DOHH2 (cell line): ENCODE measurements at regions not wholly inside any gene's neighbourhood (a gene's known extent, or its start where the extent isn't known, plus 50 kb on each side); places are given as distances from the start of the nearest gene placed in this dataset.

Source experiments
- EZH2phosphoT487 ChIP-seq: fragments of 200-600 bp; sonication (generic); IDR thresholded peaks from 2 replicates; pipeline ENCODE4 v1.6.1; 2017; ENCODE audit warnings: borderline replicate concordance, mild to moderate bottlenecking, antibody characterized with exemption, low read length, moderate library complexity, mixed read lengths
- TF ChIP-seq, protein P1 (sequence below): fragments of 200-600 bp; sonication (generic); IDR thresholded peaks from one replicate; pipeline ENCODE4 v1.5.1; 2014; ENCODE audit warnings: antibody characterized with exemption, mild to moderate bottlenecking, low read depth, low read length; ENCODE audit not compliant: poor library complexity, severe bottlenecking

DNA sequence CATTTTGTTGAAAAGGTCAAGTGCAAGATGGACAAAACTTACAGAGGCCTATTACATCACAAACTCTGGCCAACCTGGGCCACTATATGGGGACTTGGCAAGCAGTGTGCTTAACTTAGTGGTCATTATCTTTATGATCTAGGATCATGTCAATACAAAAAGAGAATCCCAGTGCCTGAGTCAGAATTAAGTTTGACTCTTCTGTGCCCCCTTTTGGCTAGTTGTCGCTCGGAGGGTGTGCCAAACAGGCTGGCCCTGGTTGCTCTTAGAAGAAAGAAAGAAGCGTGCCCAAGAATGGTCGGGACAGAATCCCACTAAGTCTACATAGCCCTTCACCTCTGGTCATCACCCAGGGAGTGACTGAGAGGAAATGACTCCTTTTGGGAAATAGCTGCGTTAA is 100.1 kb downstream of the EIF4E start:
- TF ChIP-seq, protein P1, sequence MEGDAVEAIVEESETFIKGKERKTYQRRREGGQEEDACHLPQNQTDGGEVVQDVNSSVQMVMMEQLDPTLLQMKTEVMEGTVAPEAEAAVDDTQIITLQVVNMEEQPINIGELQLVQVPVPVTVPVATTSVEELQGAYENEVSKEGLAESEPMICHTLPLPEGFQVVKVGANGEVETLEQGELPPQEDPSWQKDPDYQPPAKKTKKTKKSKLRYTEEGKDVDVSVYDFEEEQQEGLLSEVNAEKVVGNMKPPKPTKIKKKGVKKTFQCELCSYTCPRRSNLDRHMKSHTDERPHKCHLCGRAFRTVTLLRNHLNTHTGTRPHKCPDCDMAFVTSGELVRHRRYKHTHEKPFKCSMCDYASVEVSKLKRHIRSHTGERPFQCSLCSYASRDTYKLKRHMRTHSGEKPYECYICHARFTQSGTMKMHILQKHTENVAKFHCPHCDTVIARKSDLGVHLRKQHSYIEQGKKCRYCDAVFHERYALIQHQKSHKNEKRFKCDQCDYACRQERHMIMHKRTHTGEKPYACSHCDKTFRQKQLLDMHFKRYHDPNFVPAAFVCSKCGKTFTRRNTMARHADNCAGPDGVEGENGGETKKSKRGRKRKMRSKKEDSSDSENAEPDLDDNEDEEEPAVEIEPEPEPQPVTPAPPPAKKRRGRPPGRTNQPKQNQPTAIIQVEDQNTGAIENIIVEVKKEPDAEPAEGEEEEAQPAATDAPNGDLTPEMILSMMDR = peak; percentile 31
- no peak for TF ChIP-seq EZH2phosphoT487
